HEK293T (cell line): ENCODE measurements at regions not wholly inside any gene's neighbourhood (a gene's known extent, or its start where the extent isn't known, plus 50 kb on each side); places are given as distances from the start of the nearest gene placed in this dataset.

ENCODE experiments used
- ARNT ChIP-seq: fragments of 450-650 bp; IDR thresholded peaks from 2 replicates; pipeline ENCODE4 v1.6.1; 2017; ENCODE audit warnings: mild to moderate bottlenecking
- FOXA1 ChIP-seq: fragments of 450-650 bp; IDR thresholded peaks from 2 replicates; pipeline ENCODE4 v1.6.1; 2016; ENCODE audit warnings: mild to moderate bottlenecking
- FOXM1 ChIP-seq: fragments of 450-650 bp; IDR thresholded peaks from 2 replicates; pipeline ENCODE4 v1.6.1; 2017; ENCODE audit warnings: mild to moderate bottlenecking, borderline replicate concordance
- SP1 ChIP-seq: fragments of 450-650 bp; IDR thresholded peaks from 2 replicates; pipeline ENCODE4 v1.6.1; 2017

DNA sequence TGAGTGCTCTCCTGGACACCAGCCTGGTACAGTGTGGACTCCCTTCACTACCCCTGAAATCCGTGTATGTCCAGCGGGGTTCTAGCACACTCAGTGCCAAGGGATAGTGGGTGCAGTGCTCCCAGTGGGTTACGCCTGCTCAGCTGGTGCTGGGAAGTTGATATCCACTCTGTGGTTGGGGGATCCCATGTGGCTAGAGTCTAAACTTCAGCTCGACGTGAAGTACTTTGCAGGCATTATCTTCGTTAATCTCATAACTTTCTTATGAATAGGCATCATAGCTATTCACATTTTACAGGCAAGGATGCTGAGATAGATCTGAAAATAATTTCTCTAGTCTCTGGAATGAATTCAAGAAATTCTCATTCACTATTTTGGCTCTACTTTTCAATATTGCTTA, 433.2 kb upstream of the HTR2A start:
- TF ChIP-seq FOXM1 (no peak), SP1 (no peak), ARNT (no peak), FOXA1 (no peak)
